Mesothelial cell of epicardium (in vitro differentiated cells): ENCODE measurements at regions not wholly inside any gene's neighbourhood (a gene's known extent, or its start where the extent isn't known, plus 50 kb on each side); places are given as distances from the start of the nearest gene placed in this dataset.

ENCODE experiments used
- DNase-seq, 2 experiments: peaks; one replicate each; pipeline ENCODE4 v3.0.0; 2021; ENCODE audit warnings: low spot score in 2 of 2; ENCODE audit not compliant: unreplicated experiment in 2 of 2
- H3K27ac Mint-ChIP-seq: 2 replicates; pipeline ENCODE4 v1.8.0; 2021; ENCODE audit warnings: mixed read lengths
- H3K27me3 Mint-ChIP-seq: 2 replicates; pipeline ENCODE4 v1.8.0; 2021; ENCODE audit warnings: low read depth, mixed read lengths
- H3K36me3 Mint-ChIP-seq: 2 replicates; pipeline ENCODE4 v1.8.0; 2021; ENCODE audit warnings: mixed read lengths
- H3K4me1 Mint-ChIP-seq: 2 replicates; pipeline ENCODE4 v1.8.0; 2021; ENCODE audit warnings: mixed read lengths
- H3K4me3 Mint-ChIP-seq: 2 replicates; pipeline ENCODE4 v1.8.0; 2021; ENCODE audit warnings: mild to moderate bottlenecking, moderate library complexity, mixed read lengths
- H3K9me3 Mint-ChIP-seq: 2 replicates; pipeline ENCODE4 v1.8.0; 2021; ENCODE audit warnings: mixed read lengths
- CTCF ChIP-seq: fragments of 200-600 bp; sonication (generic); IDR thresholded peaks from one replicate; pipeline ENCODE4 v1.5.0; 2021; ENCODE audit warnings: antibody characterized with exemption; ENCODE audit not compliant: unreplicated experiment

GRCh38 chr4:54165438-54165837 is 63.7 kb upstream of the PDGFRA start:
- TF ChIP-seq CTCF: no peak
- DNase-seq: no peak
- Mint-ChIP-seq H3K27ac (peak overlapping the region; percentile 0), H3K27me3 (no peaks in the 10 kb centered on the region), H3K4me3 (no peak overlapping the region), H3K4me1 (peaks cover 4% of the 10 kb centered on the region), H3K36me3 (no peaks in the 10 kb centered on the region), H3K9me3 (peaks cover 6% of the 10 kb centered on the region)

- Mint-ChIP-seq H3K4me1 (peaks cover 4% of the 10 kb centered on the region), H3K36me3 (no peaks in the 10 kb centered on the region), H3K27me3 (no peaks in the 10 kb centered on the region), H3K4me3 (no peak overlapping the region), H3K9me3 (no peaks in the 10 kb centered on the region), H3K27ac (no peak overlapping the region)
- no peak for DNase-seq
- no peak for TF ChIP-seq CTCF
These were observed 61.6 kb upstream of the PDGFRA start for GRCh38 chr4:54167508-54167907.

- no peaks in the 10 kb centered on the region for H3K27me3 Mint-ChIP-seq
- no peaks in the 10 kb centered on the region for H3K36me3 Mint-ChIP-seq
- no peak for TF ChIP-seq CTCF
- DNase-seq: no peak
- peaks cover 4% of the 10 kb centered on the region for H3K4me1 Mint-ChIP-seq
- no peak overlapping the region for H3K27ac Mint-ChIP-seq
- H3K9me3 Mint-ChIP-seq: no peaks in the 10 kb centered on the region
- H3K4me3 Mint-ChIP-seq: no peak overlapping the region
These were observed 59.9 kb upstream of the PDGFRA start for GRCh38 chr4:54169176-54169575.

GRCh38 chr4:54172156-54172555 is 56.9 kb upstream of the PDGFRA start:
- Mint-ChIP-seq H3K4me1 (no peaks in the 10 kb centered on the region), H3K4me3 (no peak overlapping the region), H3K27me3 (no peaks in the 10 kb centered on the region), H3K36me3 (no peaks in the 10 kb centered on the region), H3K9me3 (peaks cover 6% of the 10 kb centered on the region), H3K27ac (no peak overlapping the region)
- no peak for TF ChIP-seq CTCF
- DNase-seq: no peak

- Mint-ChIP-seq H3K9me3 (peaks cover 6% of the 10 kb centered on the region), H3K36me3 (no peaks in the 10 kb centered on the region), H3K27me3 (no peaks in the 10 kb centered on the region), H3K4me1 (no peaks in the 10 kb centered on the region), H3K27ac (no peak overlapping the region), H3K4me3 (no peak overlapping the region)
- DNase-seq: no peak
- no peak for TF ChIP-seq CTCF
These were observed 55.7 kb upstream of the PDGFRA start for GRCh38 chr4:54173281-54173912.

- Mint-ChIP-seq H3K4me1 (no peaks in the 10 kb centered on the region), H3K9me3 (peaks cover 6% of the 10 kb centered on the region), H3K27me3 (no peaks in the 10 kb centered on the region), H3K4me3 (no peak overlapping the region), H3K27ac (no peak overlapping the region), H3K36me3 (no peaks in the 10 kb centered on the region)
- TF ChIP-seq CTCF: no peak
- no peak for DNase-seq
These were observed 52.9 kb upstream of the PDGFRA start for GRCh38 chr4:54176202-54176601.
